ENCODE measurements at regions not wholly inside any gene's neighbourhood (a gene's known extent, or its start where the extent isn't known, plus 50 kb on each side); places are given as distances from the start of the nearest gene placed in this dataset.

- Mint-ChIP-seq H3K27me3 (no peaks in the 10 kb centered on the region), H3K36me3 (ENCODE audit: low read depth) (no peaks in the 10 kb centered on the region), H3K4me3 (no peak overlapping the region), H3K27ac (no peak overlapping the region), H3K4me1 (ENCODE audit: low read depth) (no peaks in the 10 kb centered on the region), H3K9me3 (no peaks in the 10 kb centered on the region)
- POLR2A ChIA-PET, result no interaction called here
- CTCF ChIA-PET, result interaction anchor here (1.1 to 9.5 kb wide), 3 partner anchors 9 to 169 kb away, joined by 3 to 136 read pairs (median 6); no protein-coding TSS in a partner anchor
- no peak for DNase-seq
- intact Hi-C loops (cut with micrococcal nuclease), result no loop called here
- no peak for ATAC-seq
- TF ChIP-seq CTCF (IDR thresholded peaks at IDR 0.05), result no peak
Observed at GRCh38 chr7:25395976-25396375, 167.7 kb upstream of the NPVF start.

GRCh38 chr7:25396668-25397067, 168.4 kb upstream of the NPVF start:
- ChIA-PET CTCF (interaction anchor here (0.9 to 9.5 kb wide), 3 partner anchors 10 to 168 kb away, joined by 3 to 136 read pairs (median 4); no protein-coding TSS in a partner anchor), POLR2A (no interaction called here)

GRCh38 chr7:25398418-25398817, 170.1 kb upstream of the NPVF start:
- intact Hi-C loops (cut with micrococcal nuclease), result no loop called here
- DNase-seq (no peak), ATAC-seq (no peak)
- Mint-ChIP-seq H3K27ac (no peak overlapping the region), H3K27me3 (no peaks in the 10 kb centered on the region), H3K9me3 (no peaks in the 10 kb centered on the region), H3K4me3 (no peak overlapping the region), H3K36me3 (ENCODE audit: low read depth) (no peaks in the 10 kb centered on the region), H3K4me1 (ENCODE audit: low read depth) (no peaks in the 10 kb centered on the region)
- TF ChIP-seq CTCF (IDR thresholded peaks at IDR 0.05), result no peak
- POLR2A ChIA-PET, result no interaction called here
- CTCF ChIA-PET, result no interaction called here

More at GRCh38 chr7:25396668-25397067, 168.4 kb upstream of the NPVF start:
- Mint-ChIP-seq H3K36me3 (ENCODE audit: low read depth) (no peaks in the 10 kb centered on the region), H3K4me3 (no peak overlapping the region), H3K27ac (no peak overlapping the region), H3K9me3 (no peaks in the 10 kb centered on the region), H3K4me1 (ENCODE audit: low read depth) (no peaks in the 10 kb centered on the region), H3K27me3 (no peaks in the 10 kb centered on the region)
- DNase-seq (no peak), ATAC-seq (no peak)
- no peak for TF ChIP-seq CTCF (IDR thresholded peaks at IDR 0.05)
- intact Hi-C loops (cut with micrococcal nuclease), result no loop called here

- no peaks in the 10 kb centered on the region for H3K4me1 Mint-ChIP-seq (ENCODE audit: low read depth)
- H3K9me3 Mint-ChIP-seq, result no peaks in the 10 kb centered on the region
- no peak for TF ChIP-seq CTCF (IDR thresholded peaks at IDR 0.05)
- no peak for DNase-seq
- no peak for ATAC-seq
- H3K36me3 Mint-ChIP-seq (ENCODE audit: low read depth), result no peaks in the 10 kb centered on the region
- intact Hi-C loops (cut with micrococcal nuclease), result no loop called here
- peaks cover 1% of the 10 kb centered on the region for H3K27me3 Mint-ChIP-seq
- POLR2A ChIA-PET, result no interaction called here
- CTCF ChIA-PET, result no interaction called here
- H3K4me3 Mint-ChIP-seq, result no peak overlapping the region
- no peak overlapping the region for H3K27ac Mint-ChIP-seq
Observed at GRCh38 chr7:25399000-25399750, 170.9 kb upstream of the NPVF start.

- Mint-ChIP-seq H3K27ac (no peak overlapping the region), H3K9me3 (no peaks in the 10 kb centered on the region), H3K4me3 (no peak overlapping the region), H3K4me1 (ENCODE audit: low read depth) (no peaks in the 10 kb centered on the region), H3K36me3 (ENCODE audit: low read depth) (no peaks in the 10 kb centered on the region), H3K27me3 (peaks cover 1% of the 10 kb centered on the region)
- TF ChIP-seq CTCF (IDR thresholded peaks at IDR 0.05), result no peak
- intact Hi-C loops (cut with micrococcal nuclease), result no loop called here
- POLR2A ChIA-PET, result no interaction called here
- CTCF ChIA-PET, result interaction anchor here (1.0 to 1.9 kb wide), 3 partner anchors 13 to 163 kb away, joined by 3 to 4 read pairs (median 4); no protein-coding TSS in a partner anchor
- DNase-seq (no peak), ATAC-seq (no peak)
Observed at GRCh38 chr7:25402532-25402931, 174.2 kb upstream of the NPVF start.

Measured in activated CD8-positive, alpha-beta T cell treated with anti-CD3 and anti-CD28 coated beads for 36 hours (primary cell).